ENCODE measurements at regions not wholly inside any gene's neighbourhood (a gene's known extent, or its start where the extent isn't known, plus 50 kb on each side); places are given as distances from the start of the nearest gene placed in this dataset.

- no peak for DNase-seq
- intact Hi-C loops (cut with micrococcal nuclease): no loop called here
- Mint-ChIP-seq H3K4me3 (no peak overlapping the region), H3K9me3 (no peaks in the 10 kb centered on the region), H3K27ac (no peak overlapping the region), H3K4me1 (no peaks in the 10 kb centered on the region), H3K36me3 (no peaks in the 10 kb centered on the region), H3K27me3 (peaks cover 20 to 21% of the 10 kb centered on the region in 2 donors)
- Histone ChIP-seq H3K27me3 (ENCODE audit: insufficient read depth, low read length) (no peaks in the 10 kb centered on the region), H3K9me3 (ENCODE audit: control insufficient read depth in 1 of 2, low read length in 2 of 2) (no peaks in the 10 kb centered on the region), H3K4me1 (ENCODE audit: insufficient read depth, low read length) (no peaks in the 10 kb centered on the region), H3K36me3 (ENCODE audit: insufficient read depth, low read length) (no peaks in the 10 kb centered on the region), H3K4me3 (ENCODE audit: low read length in 2 of 2) (no peak overlapping the region), H3K27ac (ENCODE audit: low read depth, low read length) (no peak overlapping the region)
- ChIA-PET CTCF (ENCODE audit: partially characterized antibody) (no interaction called here), POLR2A (ENCODE audit: partially characterized antibody) (no interaction called here)
Observed at GRCh38 chr11:122509091-122509490, 146.4 kb upstream of the UBASH3B start.

GRCh38 chr11:122505304-122506006 lies 150.1 kb upstream of the UBASH3B start:
- Histone ChIP-seq H3K9me3 (ENCODE audit: control insufficient read depth in 1 of 2, low read length in 2 of 2) (no peaks in the 10 kb centered on the region), H3K27me3 (ENCODE audit: insufficient read depth, low read length) (no peaks in the 10 kb centered on the region), H3K4me3 (ENCODE audit: low read length in 2 of 2) (no peak overlapping the region), H3K4me1 (ENCODE audit: insufficient read depth, low read length) (no peaks in the 10 kb centered on the region), H3K36me3 (ENCODE audit: insufficient read depth, low read length) (no peaks in the 10 kb centered on the region), H3K27ac (ENCODE audit: low read depth, low read length) (no peak overlapping the region)
- Mint-ChIP-seq H3K27ac (no peak overlapping the region), H3K9me3 (peaks cover 0 to 3% (median 0%) of the 10 kb centered on the region in 8 donors), H3K4me3 (no peak overlapping the region), H3K27me3 (peaks cover 27 to 28% of the 10 kb centered on the region in 2 donors), H3K4me1 (no peaks in the 10 kb centered on the region), H3K36me3 (no peaks in the 10 kb centered on the region)
- intact Hi-C loops (cut with micrococcal nuclease): loop anchor here (2.0 kb wide), 1 partner anchor 291 kb away; no protein-coding TSS in a partner anchor
- CTCF ChIA-PET (ENCODE audit: partially characterized antibody): interaction anchor here (0.9 to 2.4 kb wide), 3 partner anchors 18 to 851 kb away, joined by 3 to 7 read pairs (median 3); no protein-coding TSS in a partner anchor
- POLR2A ChIA-PET (ENCODE audit: partially characterized antibody): interaction anchor here (1.2 kb wide), 1 partner anchor 850 kb away, joined by 3 read pairs; no protein-coding TSS in a partner anchor
- peak in 4 of 5 donors; percentile 7 to 22 (median 20) for DNase-seq

- Histone ChIP-seq H3K4me3 (ENCODE audit: low read length in 2 of 2) (no peak overlapping the region), H3K27me3 (ENCODE audit: insufficient read depth, low read length) (no peaks in the 10 kb centered on the region), H3K36me3 (ENCODE audit: insufficient read depth, low read length) (no peaks in the 10 kb centered on the region), H3K27ac (ENCODE audit: low read depth, low read length) (no peak overlapping the region), H3K9me3 (ENCODE audit: control insufficient read depth in 1 of 2, low read length in 2 of 2) (no peaks in the 10 kb centered on the region), H3K4me1 (ENCODE audit: insufficient read depth, low read length) (no peaks in the 10 kb centered on the region)
- peaks cover 0 to 2% (median 0%) of the 10 kb centered on the region in 8 donors for H3K9me3 Mint-ChIP-seq
- no peaks in the 10 kb centered on the region for H3K36me3 Mint-ChIP-seq
- no peaks in the 10 kb centered on the region for H3K4me1 Mint-ChIP-seq
- intact Hi-C loops (cut with micrococcal nuclease): no loop called here
- CTCF ChIA-PET (ENCODE audit: partially characterized antibody): no interaction called here
- no peak for DNase-seq
- H3K4me3 Mint-ChIP-seq: no peak overlapping the region
- peaks cover 10 to 12% of the 10 kb centered on the region in 2 donors for H3K27me3 Mint-ChIP-seq
- POLR2A ChIA-PET (ENCODE audit: partially characterized antibody): no interaction called here
- no peak overlapping the region for H3K27ac Mint-ChIP-seq
Observed at GRCh38 chr11:122494221-122494620, 161.3 kb upstream of the UBASH3B start.

GRCh38 chr11:122491509-122491908 lies 164.0 kb upstream of the UBASH3B start:
- Mint-ChIP-seq H3K4me3 (no peak overlapping the region), H3K36me3 (no peaks in the 10 kb centered on the region), H3K9me3 (peaks cover 0 to 5% (median 0%) of the 10 kb centered on the region in 8 donors), H3K4me1 (no peaks in the 10 kb centered on the region), H3K27ac (no peak overlapping the region), H3K27me3 (peaks cover 5 to 12% of the 10 kb centered on the region in 2 donors)
- no peak for DNase-seq
- Histone ChIP-seq H3K27ac (ENCODE audit: low read depth, low read length) (no peak overlapping the region), H3K9me3 (ENCODE audit: control insufficient read depth in 1 of 2, low read length in 2 of 2) (no peaks in the 10 kb centered on the region), H3K36me3 (ENCODE audit: insufficient read depth, low read length) (no peaks in the 10 kb centered on the region), H3K27me3 (ENCODE audit: insufficient read depth, low read length) (no peaks in the 10 kb centered on the region), H3K4me3 (ENCODE audit: low read length in 2 of 2) (no peak overlapping the region), H3K4me1 (ENCODE audit: insufficient read depth, low read length) (no peaks in the 10 kb centered on the region)
- intact Hi-C loops (cut with micrococcal nuclease): no loop called here
- ChIA-PET CTCF (ENCODE audit: partially characterized antibody) (no interaction called here), POLR2A (ENCODE audit: partially characterized antibody) (no interaction called here)

- H3K9me3 ChIP-seq (ENCODE audit: control insufficient read depth in 1 of 2, low read length in 2 of 2): no peaks in the 10 kb centered on the region
- H3K27me3 Mint-ChIP-seq: peaks cover 4 to 8% of the 10 kb centered on the region in 2 donors
- no peaks in the 10 kb centered on the region for H3K36me3 ChIP-seq (ENCODE audit: insufficient read depth, low read length)
- no peak overlapping the region for H3K27ac ChIP-seq (ENCODE audit: low read depth, low read length)
- CTCF ChIA-PET (ENCODE audit: partially characterized antibody): interaction anchor here (1.5 kb wide), 1 partner anchor 68 kb away, joined by 3 read pairs; no protein-coding TSS in a partner anchor
- peaks cover 0 to 13% (median 3%) of the 10 kb centered on the region in 8 donors for H3K9me3 Mint-ChIP-seq
- H3K4me1 ChIP-seq (ENCODE audit: insufficient read depth, low read length): no peaks in the 10 kb centered on the region
- intact Hi-C loops (cut with micrococcal nuclease): no loop called here
- no peaks in the 10 kb centered on the region for H3K4me1 Mint-ChIP-seq
- POLR2A ChIA-PET (ENCODE audit: partially characterized antibody): no interaction called here
- no peaks in the 10 kb centered on the region for H3K27me3 ChIP-seq (ENCODE audit: insufficient read depth, low read length)
- H3K27ac Mint-ChIP-seq: no peak overlapping the region
- no peak for DNase-seq
- no peak overlapping the region for H3K4me3 Mint-ChIP-seq
- no peaks in the 10 kb centered on the region for H3K36me3 Mint-ChIP-seq
- H3K4me3 ChIP-seq (ENCODE audit: low read length in 2 of 2): no peak overlapping the region
Observed at GRCh38 chr11:122488892-122489706, 166.4 kb upstream of the UBASH3B start.

GRCh38 chr11:122487669-122488068 lies 167.9 kb upstream of the UBASH3B start:
- Histone ChIP-seq H3K4me3 (ENCODE audit: low read length in 2 of 2) (no peak overlapping the region), H3K36me3 (ENCODE audit: insufficient read depth, low read length) (no peaks in the 10 kb centered on the region), H3K27me3 (ENCODE audit: insufficient read depth, low read length) (no peaks in the 10 kb centered on the region), H3K4me1 (ENCODE audit: insufficient read depth, low read length) (no peaks in the 10 kb centered on the region), H3K9me3 (ENCODE audit: control insufficient read depth in 1 of 2, low read length in 2 of 2) (no peaks in the 10 kb centered on the region), H3K27ac (ENCODE audit: low read depth, low read length) (no peak overlapping the region)
- POLR2A ChIA-PET (ENCODE audit: partially characterized antibody): no interaction called here
- H3K9me3 Mint-ChIP-seq: peaks cover 0 to 26% (median 16%) of the 10 kb centered on the region in 8 donors
- CTCF ChIA-PET (ENCODE audit: partially characterized antibody): interaction anchor here (1.2 kb wide), 1 partner anchor 18 kb away, joined by 3 read pairs; no protein-coding TSS in a partner anchor
- intact Hi-C loops (cut with micrococcal nuclease): no loop called here
- no peaks in the 10 kb centered on the region for H3K4me1 Mint-ChIP-seq
- peaks cover 2 to 3% of the 10 kb centered on the region in 2 donors for H3K27me3 Mint-ChIP-seq
- H3K4me3 Mint-ChIP-seq: no peak overlapping the region
- no peak for DNase-seq
- no peaks in the 10 kb centered on the region for H3K36me3 Mint-ChIP-seq
- H3K27ac Mint-ChIP-seq: no peak overlapping the region

GRCh38 chr11:122486793-122487495 lies 168.6 kb upstream of the UBASH3B start:
- Histone ChIP-seq H3K4me1 (ENCODE audit: insufficient read depth, low read length) (no peaks in the 10 kb centered on the region), H3K4me3 (ENCODE audit: low read length in 2 of 2) (no peak overlapping the region), H3K36me3 (ENCODE audit: insufficient read depth, low read length) (no peaks in the 10 kb centered on the region), H3K27me3 (ENCODE audit: insufficient read depth, low read length) (no peaks in the 10 kb centered on the region), H3K27ac (ENCODE audit: low read depth, low read length) (no peak overlapping the region), H3K9me3 (ENCODE audit: control insufficient read depth in 1 of 2, low read length in 2 of 2) (no peaks in the 10 kb centered on the region)
- Mint-ChIP-seq H3K4me3 (no peak overlapping the region), H3K4me1 (no peaks in the 10 kb centered on the region), H3K9me3 (peaks cover 0 to 27% (median 17%) of the 10 kb centered on the region in 8 donors), H3K27ac (no peak overlapping the region), H3K27me3 (peaks cover 2 to 3% of the 10 kb centered on the region in 2 donors), H3K36me3 (no peaks in the 10 kb centered on the region)
- ChIA-PET POLR2A (ENCODE audit: partially characterized antibody) (no interaction called here), CTCF (ENCODE audit: partially characterized antibody) (interaction anchor here (1.2 kb wide), 1 partner anchor 19 kb away, joined by 3 read pairs; no protein-coding TSS in a partner anchor)
- intact Hi-C loops (cut with micrococcal nuclease): no loop called here
- no peak for DNase-seq
